HepG2 (cell line): ENCODE measurements at regions not wholly inside any gene's neighbourhood (a gene's known extent, or its start where the extent isn't known, plus 50 kb on each side); places are given as distances from the start of the nearest gene placed in this dataset.

ENCODE experiments used
- ATF7 ChIP-seq, 2 experiments: fragments of 450-650 bp in 1 of 2; sonication (generic) in 1 of 2; formaldehyde crosslinking in 1 of 2; IDR thresholded peaks; 2 replicates each; pipeline versions ENCODE4 v1.4.0 to v1.6.1; 2016 to 2020; ENCODE audit warnings: antibody characterized with exemption in 1 of 2, mild to moderate bottlenecking in 1 of 2, missing genetic modification reagents in 1 of 2
- HNRNPK ChIP-seq: fragments of 200-400 bp; formaldehyde crosslinking; IDR thresholded peaks from 2 replicates; pipeline ENCODE4 v1.6.1; 2018; ENCODE audit warnings: low read length, low read depth, moderate library complexity, mild to moderate bottlenecking; ENCODE audit not compliant: poor library complexity, severe bottlenecking
- NFYC ChIP-seq: IDR thresholded peaks from 2 replicates; pipeline ENCODE4 v1.6.1; 2016; ENCODE audit warnings: missing genetic modification reagents, missing compliant biosample characterization
- POLR2A ChIP-seq, 2 experiments: IDR thresholded peaks; 2 replicates each; pipeline ENCODE4 v1.6.1; 2011; ENCODE audit warnings: low read depth in 2 of 2, low read length in 2 of 2, mild to moderate bottlenecking in 1 of 2, moderate library complexity in 1 of 2; ENCODE audit not compliant: insufficient read depth in 1 of 2
- ZFP1 ChIP-seq: IDR thresholded peaks from 2 replicates; pipeline ENCODE4 v1.6.1; 2016
- ZFP62 ChIP-seq: sonication (generic); formaldehyde crosslinking; IDR thresholded peaks from 2 replicates; pipeline ENCODE4 v1.4.0; 2020; ENCODE audit warnings: missing genetic modification reagents
- ZNF263 ChIP-seq: sonication (generic); formaldehyde crosslinking; IDR thresholded peaks from 2 replicates; pipeline ENCODE4 v1.4.0; 2020; ENCODE audit warnings: missing genetic modification reagents
- ZNF800 ChIP-seq: sonication (generic); formaldehyde crosslinking; IDR thresholded peaks from 2 replicates; pipeline ENCODE4 v1.4.0; 2020; ENCODE audit warnings: missing genetic modification reagents
- TF ChIP-seq, protein P1 (sequence below): sonication (generic); formaldehyde crosslinking; IDR thresholded peaks from 2 replicates; pipeline ENCODE4 v1.5.0; 2020; ENCODE audit warnings: mild to moderate bottlenecking, missing genetic modification reagents, moderate library complexity

DNA sequence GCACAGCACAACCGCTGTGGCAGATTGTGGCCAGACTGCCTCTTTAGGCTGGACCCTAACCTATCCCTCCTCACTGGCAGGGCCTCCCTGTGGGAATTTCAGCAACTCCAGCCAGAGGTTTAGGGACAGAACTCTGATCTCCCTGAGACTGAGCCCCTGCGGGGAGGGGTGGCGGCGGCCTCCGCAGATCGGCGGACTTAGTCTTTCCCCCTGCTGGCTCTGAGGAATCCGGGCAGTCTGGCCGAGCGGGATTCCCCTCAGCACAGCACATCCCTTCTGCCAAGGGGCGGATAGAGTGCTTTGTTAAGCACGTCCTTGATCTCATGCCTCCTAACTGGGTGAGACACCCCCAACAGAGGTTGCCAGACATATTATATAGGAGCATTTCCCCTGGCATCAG is 224.2 kb upstream of the NPY start:
- TF ChIP-seq, protein P1, sequence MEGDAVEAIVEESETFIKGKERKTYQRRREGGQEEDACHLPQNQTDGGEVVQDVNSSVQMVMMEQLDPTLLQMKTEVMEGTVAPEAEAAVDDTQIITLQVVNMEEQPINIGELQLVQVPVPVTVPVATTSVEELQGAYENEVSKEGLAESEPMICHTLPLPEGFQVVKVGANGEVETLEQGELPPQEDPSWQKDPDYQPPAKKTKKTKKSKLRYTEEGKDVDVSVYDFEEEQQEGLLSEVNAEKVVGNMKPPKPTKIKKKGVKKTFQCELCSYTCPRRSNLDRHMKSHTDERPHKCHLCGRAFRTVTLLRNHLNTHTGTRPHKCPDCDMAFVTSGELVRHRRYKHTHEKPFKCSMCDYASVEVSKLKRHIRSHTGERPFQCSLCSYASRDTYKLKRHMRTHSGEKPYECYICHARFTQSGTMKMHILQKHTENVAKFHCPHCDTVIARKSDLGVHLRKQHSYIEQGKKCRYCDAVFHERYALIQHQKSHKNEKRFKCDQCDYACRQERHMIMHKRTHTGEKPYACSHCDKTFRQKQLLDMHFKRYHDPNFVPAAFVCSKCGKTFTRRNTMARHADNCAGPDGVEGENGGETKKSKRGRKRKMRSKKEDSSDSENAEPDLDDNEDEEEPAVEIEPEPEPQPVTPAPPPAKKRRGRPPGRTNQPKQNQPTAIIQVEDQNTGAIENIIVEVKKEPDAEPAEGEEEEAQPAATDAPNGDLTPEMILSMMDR (CRISPR knock-in tag): no peak
- TF ChIP-seq ZNF800 (CRISPR knock-in tag): no peak
- TF ChIP-seq ZFP62: no peak
- no peak for TF ChIP-seq NFYC
- no peak for TF ChIP-seq ATF7 (IDR thresholded peaks at IDR 0.05)
- TF ChIP-seq ATF7 (CRISPR knock-in tag; IDR thresholded peaks at IDR 0.05): no peak
- no peak for TF ChIP-seq HNRNPK
- no peak for TF ChIP-seq ZFP1
- no peak for TF ChIP-seq ZNF263 (CRISPR knock-in tag)
- no peak for TF ChIP-seq POLR2A (IDR thresholded peaks at IDR 0.05; ENCODE audit: insufficient read depth in 1 of 2, low read depth in 2 of 2, low read length in 2 of 2)
